KMS-11 (cell line): ENCODE measurements at regions not wholly inside any gene's neighbourhood (a gene's known extent, or its start where the extent isn't known, plus 50 kb on each side); places are given as distances from the start of the nearest gene placed in this dataset.

Experiments
- H2AFZ ChIP-seq: fragments of 200-600 bp; sonication (generic); 2 replicates; pipeline ENCODE4 v1.6.1; 2016; ENCODE audit warnings: antibody characterized with exemption, mixed run types, low read depth
- H3K27ac ChIP-seq: fragments of 200-600 bp; sonication (generic); 2 replicates; pipeline ENCODE4 v1.6.1; 2016; ENCODE audit warnings: mild to moderate bottlenecking, mixed run types
- H3K27me3 ChIP-seq: fragments of 200-600 bp; sonication (generic); 2 replicates; pipeline ENCODE4 v1.6.1; 2017; ENCODE audit warnings: mild to moderate bottlenecking, low read depth, mixed run types, moderate library complexity; ENCODE audit not compliant: insufficient read depth
- H3K36me3 ChIP-seq: fragments of 200-600 bp; sonication (generic); 2 replicates; pipeline ENCODE4 v1.6.1; 2017; ENCODE audit warnings: mild to moderate bottlenecking, mixed run types; ENCODE audit not compliant: insufficient read depth
- H3K4me1 ChIP-seq: fragments of 200-600 bp; sonication (generic); 2 replicates; pipeline ENCODE4 v1.6.1; 2016; ENCODE audit warnings: mild to moderate bottlenecking, low read depth, mixed run types; ENCODE audit not compliant: poor library complexity, severe bottlenecking
- H3K4me2 ChIP-seq: fragments of 200-600 bp; sonication (generic); 2 replicates; pipeline ENCODE4 v1.7.0; 2016; ENCODE audit warnings: mild to moderate bottlenecking, mixed run types
- H3K4me3 ChIP-seq: fragments of 200-600 bp; sonication (generic); IDR thresholded peaks from 2 replicates; pipeline ENCODE4 v1.6.1; 2017; ENCODE audit warnings: low read depth, low read length, mixed read lengths; ENCODE audit not compliant: insufficient read depth
- H3K79me2 ChIP-seq: fragments of 200-600 bp; sonication (generic); 2 replicates; pipeline ENCODE4 v1.6.1; 2016; ENCODE audit warnings: low read depth, mixed run types; ENCODE audit not compliant: insufficient read depth
- H3K9ac ChIP-seq: fragments of 200-600 bp; sonication (generic); 2 replicates; pipeline ENCODE4 v1.6.1; 2016; ENCODE audit warnings: mild to moderate bottlenecking, mixed run types
- H4K20me1 ChIP-seq: fragments of 200-600 bp; sonication (generic); 2 replicates; pipeline ENCODE4 v1.6.1; 2016; ENCODE audit warnings: mild to moderate bottlenecking, mixed run types; ENCODE audit not compliant: insufficient read depth
- TF ChIP-seq, protein P1 (sequence below): fragments of 200-600 bp; sonication (generic); conservative IDR thresholded peaks from 2 replicates; pipeline ENCODE4 v1.6.1; 2017; ENCODE audit warnings: low read depth, mild to moderate bottlenecking, antibody characterized with exemption, low read length, moderate library complexity, mixed read lengths

DNA sequence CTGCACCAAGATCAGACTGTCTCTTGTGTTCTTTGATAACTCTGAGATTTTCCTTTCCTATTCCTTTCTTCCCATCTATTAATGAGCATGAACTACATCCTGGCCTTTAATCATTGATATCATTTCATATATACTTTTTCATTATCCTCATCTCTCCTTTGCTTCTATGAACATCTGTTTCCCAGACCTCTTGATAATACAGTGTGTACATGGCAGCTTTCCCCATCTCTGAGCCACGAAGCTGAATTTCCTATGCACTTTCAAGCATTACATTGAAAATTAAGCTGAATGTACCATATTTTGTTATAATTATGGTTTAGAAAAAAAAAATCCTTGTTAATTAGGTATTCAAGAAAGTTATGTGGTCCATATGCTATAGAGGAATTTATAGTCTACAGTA, 60.9 kb upstream of the CREB5 start:
- peaks cover 4% of the 10 kb centered on the region; the same call in 1 of the 2 replicates for H3K27me3 ChIP-seq
- H3K4me2 ChIP-seq: no peak overlapping the region
- peaks cover 9% of the 10 kb centered on the region for H3K4me1 ChIP-seq
- H3K79me2 ChIP-seq: no peaks in the 10 kb centered on the region
- TF ChIP-seq, protein P1, sequence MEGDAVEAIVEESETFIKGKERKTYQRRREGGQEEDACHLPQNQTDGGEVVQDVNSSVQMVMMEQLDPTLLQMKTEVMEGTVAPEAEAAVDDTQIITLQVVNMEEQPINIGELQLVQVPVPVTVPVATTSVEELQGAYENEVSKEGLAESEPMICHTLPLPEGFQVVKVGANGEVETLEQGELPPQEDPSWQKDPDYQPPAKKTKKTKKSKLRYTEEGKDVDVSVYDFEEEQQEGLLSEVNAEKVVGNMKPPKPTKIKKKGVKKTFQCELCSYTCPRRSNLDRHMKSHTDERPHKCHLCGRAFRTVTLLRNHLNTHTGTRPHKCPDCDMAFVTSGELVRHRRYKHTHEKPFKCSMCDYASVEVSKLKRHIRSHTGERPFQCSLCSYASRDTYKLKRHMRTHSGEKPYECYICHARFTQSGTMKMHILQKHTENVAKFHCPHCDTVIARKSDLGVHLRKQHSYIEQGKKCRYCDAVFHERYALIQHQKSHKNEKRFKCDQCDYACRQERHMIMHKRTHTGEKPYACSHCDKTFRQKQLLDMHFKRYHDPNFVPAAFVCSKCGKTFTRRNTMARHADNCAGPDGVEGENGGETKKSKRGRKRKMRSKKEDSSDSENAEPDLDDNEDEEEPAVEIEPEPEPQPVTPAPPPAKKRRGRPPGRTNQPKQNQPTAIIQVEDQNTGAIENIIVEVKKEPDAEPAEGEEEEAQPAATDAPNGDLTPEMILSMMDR: no peak
- H3K9ac ChIP-seq: no peak overlapping the region
- H3K27ac ChIP-seq: no peak overlapping the region
- no peaks in the 10 kb centered on the region for H4K20me1 ChIP-seq
- H2AFZ ChIP-seq: no peak overlapping the region
- H3K4me3 ChIP-seq: no peak overlapping the region
- H3K36me3 ChIP-seq: no peaks in the 10 kb centered on the region

DNA sequence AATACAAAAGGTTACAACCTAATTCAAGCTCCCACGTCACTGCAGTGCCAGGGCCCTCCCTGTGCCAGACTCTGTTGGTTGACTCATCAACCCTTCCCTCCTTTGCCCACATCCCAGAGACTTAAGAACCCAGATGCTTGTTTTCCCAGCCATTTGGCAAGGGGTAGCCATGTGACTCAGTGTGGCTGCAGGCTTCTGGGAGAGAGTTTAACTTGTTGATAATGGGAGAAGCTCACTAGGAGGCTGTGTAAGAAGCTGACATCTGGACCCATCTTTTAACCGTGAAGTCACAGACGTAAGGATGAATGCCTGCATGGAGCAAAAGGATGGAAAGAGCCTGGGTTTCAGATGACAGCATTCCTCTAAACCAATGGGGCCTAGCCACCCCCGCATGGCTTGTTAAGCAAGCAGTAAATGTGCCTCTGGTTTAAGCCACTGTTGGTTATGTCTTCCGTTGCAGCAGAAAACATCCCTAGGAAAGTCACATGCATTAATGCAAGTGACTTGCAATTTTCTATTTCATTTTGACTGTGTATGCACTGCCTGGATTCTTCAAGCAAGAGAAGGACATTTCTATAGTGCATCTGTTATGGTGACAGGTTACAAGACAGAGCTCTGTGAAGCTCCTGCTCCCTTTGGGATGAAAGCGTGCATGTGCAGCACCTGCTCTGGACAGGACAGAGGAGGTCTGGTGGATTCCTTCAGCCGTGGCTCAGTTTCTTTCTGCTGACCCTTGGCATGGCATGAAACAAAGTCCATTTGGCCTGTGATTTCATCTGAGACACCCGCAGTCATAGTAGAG, 57.5 kb upstream of the CREB5 start:
- TF ChIP-seq, protein P1: no peak
- Histone ChIP-seq H3K9ac (no peak overlapping the region), H3K27ac (no peak overlapping the region), H3K4me3 (no peak overlapping the region), H3K4me1 (peaks cover 37% of the 10 kb centered on the region), H3K27me3 (peaks cover 16% of the 10 kb centered on the region; the same call in 1 of the 2 replicates), H2AFZ (no peak overlapping the region), H3K4me2 (no peak overlapping the region), H3K79me2 (no peaks in the 10 kb centered on the region), H4K20me1 (no peaks in the 10 kb centered on the region), H3K36me3 (no peaks in the 10 kb centered on the region)

DNA sequence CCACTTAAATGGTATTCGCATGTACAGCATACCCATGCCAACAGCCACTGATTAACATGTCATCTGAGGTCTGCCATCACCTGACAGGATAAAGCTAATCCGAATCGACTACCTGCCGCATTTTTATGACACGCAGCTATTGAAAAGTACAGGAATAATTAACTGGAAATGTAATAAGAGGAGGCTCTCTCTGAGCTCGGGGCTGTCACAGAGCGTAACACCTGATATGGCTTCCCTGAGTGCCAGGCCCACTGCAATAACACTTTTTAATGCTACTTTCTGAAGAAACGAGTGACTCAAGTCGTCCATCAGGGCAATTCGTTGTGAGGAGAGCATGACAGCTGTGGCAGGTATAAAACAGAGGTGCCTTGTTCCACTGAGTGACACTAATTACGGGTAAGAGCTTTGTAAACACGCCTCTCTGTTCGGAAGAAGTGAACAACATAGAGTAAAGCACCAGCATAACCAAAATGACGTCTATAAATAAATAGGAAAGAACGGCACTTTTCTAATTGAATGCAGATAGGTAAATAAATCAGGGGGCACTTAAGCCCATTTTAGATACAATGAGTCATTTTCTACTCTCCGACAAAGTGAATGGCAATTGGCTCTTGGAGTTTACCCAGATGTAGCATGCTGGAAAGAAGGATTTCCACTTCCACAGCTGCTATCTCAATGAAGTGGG, 56.5 kb upstream of the CREB5 start:
- no peak overlapping the region for H2AFZ ChIP-seq
- no peak overlapping the region for H3K9ac ChIP-seq
- TF ChIP-seq, protein P1: no peak
- H3K4me3 ChIP-seq: no peak overlapping the region
- no peak overlapping the region for H3K27ac ChIP-seq
- no peak overlapping the region for H3K4me2 ChIP-seq
- H4K20me1 ChIP-seq: no peaks in the 10 kb centered on the region
- H3K27me3 ChIP-seq: peaks cover 16% of the 10 kb centered on the region; the same call in 1 of the 2 replicates
- H3K79me2 ChIP-seq: no peaks in the 10 kb centered on the region
- H3K36me3 ChIP-seq: no peaks in the 10 kb centered on the region
- H3K4me1 ChIP-seq: peaks cover 42% of the 10 kb centered on the region

DNA sequence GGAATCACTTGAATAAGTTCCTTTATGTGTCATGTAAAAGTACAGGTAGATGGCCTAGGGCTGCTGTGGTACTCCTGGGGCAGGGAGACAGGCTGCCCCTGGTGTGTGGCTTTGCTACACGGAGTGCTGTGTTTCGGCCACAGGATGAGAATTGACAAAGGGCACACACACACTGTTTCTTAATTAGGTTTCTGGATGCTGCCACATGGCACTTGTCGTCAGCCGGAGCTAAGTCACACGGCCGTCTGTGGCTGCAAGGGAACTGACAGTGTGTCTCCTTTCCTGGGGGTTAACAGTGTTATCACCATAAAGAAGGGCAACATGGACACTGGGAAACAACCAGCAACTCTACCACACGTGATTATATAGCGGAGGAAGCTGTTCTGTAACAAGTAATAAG, 55.7 kb upstream of the CREB5 start:
- Histone ChIP-seq H3K79me2 (no peaks in the 10 kb centered on the region), H4K20me1 (no peaks in the 10 kb centered on the region), H3K4me3 (no peak overlapping the region), H3K27me3 (peaks cover 16% of the 10 kb centered on the region; the same call in 1 of the 2 replicates), H3K36me3 (no peaks in the 10 kb centered on the region), H3K4me1 (peaks cover 42% of the 10 kb centered on the region), H2AFZ (no peak overlapping the region), H3K27ac (no peak overlapping the region), H3K9ac (no peak overlapping the region), H3K4me2 (no peak overlapping the region)
- TF ChIP-seq, protein P1: no peak
